ENCODE measurements at regions not wholly inside any gene's neighbourhood (a gene's known extent, or its start where the extent isn't known, plus 50 kb on each side); places are given as distances from the start of the nearest gene placed in this dataset.

GRCh38 chr20:22499515-22500166 is 84.7 kb downstream of the FOXA2 start:
- H3K27me3 ChIP-seq = peaks cover 0 to 19% (median 0%) of the 10 kb centered on the region in 4 donors
- TF ChIP-seq POLR2A (IDR thresholded peaks at IDR 0.05) = no peak
- TF ChIP-seq, protein P1, sequence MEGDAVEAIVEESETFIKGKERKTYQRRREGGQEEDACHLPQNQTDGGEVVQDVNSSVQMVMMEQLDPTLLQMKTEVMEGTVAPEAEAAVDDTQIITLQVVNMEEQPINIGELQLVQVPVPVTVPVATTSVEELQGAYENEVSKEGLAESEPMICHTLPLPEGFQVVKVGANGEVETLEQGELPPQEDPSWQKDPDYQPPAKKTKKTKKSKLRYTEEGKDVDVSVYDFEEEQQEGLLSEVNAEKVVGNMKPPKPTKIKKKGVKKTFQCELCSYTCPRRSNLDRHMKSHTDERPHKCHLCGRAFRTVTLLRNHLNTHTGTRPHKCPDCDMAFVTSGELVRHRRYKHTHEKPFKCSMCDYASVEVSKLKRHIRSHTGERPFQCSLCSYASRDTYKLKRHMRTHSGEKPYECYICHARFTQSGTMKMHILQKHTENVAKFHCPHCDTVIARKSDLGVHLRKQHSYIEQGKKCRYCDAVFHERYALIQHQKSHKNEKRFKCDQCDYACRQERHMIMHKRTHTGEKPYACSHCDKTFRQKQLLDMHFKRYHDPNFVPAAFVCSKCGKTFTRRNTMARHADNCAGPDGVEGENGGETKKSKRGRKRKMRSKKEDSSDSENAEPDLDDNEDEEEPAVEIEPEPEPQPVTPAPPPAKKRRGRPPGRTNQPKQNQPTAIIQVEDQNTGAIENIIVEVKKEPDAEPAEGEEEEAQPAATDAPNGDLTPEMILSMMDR (IDR thresholded peaks at IDR 0.05) = no peak
- H3K4me1 ChIP-seq = no peaks in the 10 kb centered on the region
- H3K27ac ChIP-seq = no peak overlapping the region
- intact Hi-C loops (cut with DNase I) = no loop called here
- no peaks in the 10 kb centered on the region for H3K9me3 ChIP-seq
- no peak overlapping the region for H3K4me3 ChIP-seq
- no peak for DNase-seq
- WGBS, 2 donors = 58% methylated on average over 9 to 10 of the region's 10 CpGs
- H3K36me3 ChIP-seq = no peaks in the 10 kb centered on the region

DNA sequence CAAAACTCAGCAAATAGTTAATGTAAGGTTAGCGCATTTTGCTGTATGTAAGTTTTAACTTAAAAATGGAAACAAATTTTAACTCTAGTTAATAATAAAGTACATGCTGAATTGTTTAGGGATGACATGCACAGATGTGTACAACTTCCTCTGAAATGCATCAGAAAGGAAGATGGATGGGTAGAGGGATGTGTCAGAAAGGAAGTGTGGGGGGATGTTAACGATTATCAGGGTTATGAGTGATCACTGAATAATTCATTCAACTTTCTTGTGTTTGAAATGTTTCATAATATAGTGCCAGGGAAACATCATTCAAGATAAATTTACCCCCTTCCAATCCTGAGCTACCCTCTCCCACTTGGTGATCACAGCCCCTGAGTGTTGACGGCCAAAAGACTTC is 87.6 kb downstream of the FOXA2 start:
- TF ChIP-seq, protein P1 (IDR thresholded peaks at IDR 0.05) = no peak
- TF ChIP-seq POLR2A (IDR thresholded peaks at IDR 0.05) = no peak
- H3K4me1 ChIP-seq = no peaks in the 10 kb centered on the region
- H3K4me3 ChIP-seq = no peak overlapping the region
- no peaks in the 10 kb centered on the region for H3K9me3 ChIP-seq
- intact Hi-C loops (cut with DNase I) = no loop called here
- WGBS, 2 donors = 63 to 67% methylated on average over 3 of the region's 3 CpGs
- DNase-seq = no peak
- H3K27ac ChIP-seq = no peak overlapping the region
- H3K27me3 ChIP-seq = peaks cover 0 to 23% (median 0%) of the 10 kb centered on the region in 4 donors
- H3K36me3 ChIP-seq = no peaks in the 10 kb centered on the region

DNA sequence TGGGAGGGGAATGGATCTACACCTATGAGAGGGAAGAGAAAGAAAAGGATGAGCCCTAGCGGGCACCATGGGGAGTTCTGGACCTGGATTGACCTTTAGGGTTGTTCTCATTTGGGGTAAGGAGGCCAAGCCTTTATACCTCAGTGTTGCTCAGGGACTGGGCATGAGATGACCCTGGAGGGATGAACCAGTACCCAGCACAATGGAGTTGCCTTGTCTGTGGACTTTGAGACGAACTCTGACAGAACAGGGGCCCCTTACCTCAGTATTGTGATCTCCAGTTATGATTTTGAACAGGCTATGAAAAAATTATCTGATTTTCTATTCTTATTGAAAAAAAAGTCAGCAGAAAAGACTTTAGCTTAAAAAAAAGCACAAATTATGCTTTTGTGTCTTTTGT is 88.6 kb downstream of the FOXA2 start:
- WGBS, 2 donors = 71 to 86% methylated on average over 2 of the region's 2 CpGs
- intact Hi-C loops (cut with DNase I) = no loop called here
- DNase-seq = no peak
- Histone ChIP-seq H3K27me3 (peaks cover 0 to 34% (median 0%) of the 10 kb centered on the region in 4 donors), H3K36me3 (no peaks in the 10 kb centered on the region), H3K4me1 (no peaks in the 10 kb centered on the region), H3K27ac (no peak overlapping the region), H3K4me3 (no peak overlapping the region), H3K9me3 (no peaks in the 10 kb centered on the region)
- TF ChIP-seq POLR2A (IDR thresholded peaks at IDR 0.05) = no peak
- TF ChIP-seq, protein P1 (IDR thresholded peaks at IDR 0.05) = no peak

DNA sequence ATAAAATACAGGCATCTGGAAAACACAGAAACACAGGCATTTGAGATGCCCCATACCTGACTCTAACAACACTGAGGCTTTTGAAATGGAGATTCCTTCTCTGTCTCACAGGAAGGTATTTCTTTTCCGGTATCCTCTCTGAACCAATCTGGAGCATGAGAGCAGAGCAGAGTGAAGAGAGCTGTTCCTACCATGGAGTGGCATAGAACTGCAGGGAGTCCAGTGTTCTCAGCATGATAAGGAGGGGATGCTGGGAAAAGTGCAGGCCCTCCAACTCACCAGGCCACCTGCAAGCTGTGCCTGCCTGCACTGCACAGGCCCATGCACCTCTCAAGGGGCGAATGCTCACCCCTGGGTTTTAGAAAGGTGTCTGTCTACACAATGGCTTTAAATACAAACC is 89.2 kb downstream of the FOXA2 start:
- DNase-seq = no peak
- 57 to 77% methylated on average over 1 to 2 of the region's 2 CpGs for WGBS, 2 donors
- intact Hi-C loops (cut with DNase I) = no loop called here

DNA sequence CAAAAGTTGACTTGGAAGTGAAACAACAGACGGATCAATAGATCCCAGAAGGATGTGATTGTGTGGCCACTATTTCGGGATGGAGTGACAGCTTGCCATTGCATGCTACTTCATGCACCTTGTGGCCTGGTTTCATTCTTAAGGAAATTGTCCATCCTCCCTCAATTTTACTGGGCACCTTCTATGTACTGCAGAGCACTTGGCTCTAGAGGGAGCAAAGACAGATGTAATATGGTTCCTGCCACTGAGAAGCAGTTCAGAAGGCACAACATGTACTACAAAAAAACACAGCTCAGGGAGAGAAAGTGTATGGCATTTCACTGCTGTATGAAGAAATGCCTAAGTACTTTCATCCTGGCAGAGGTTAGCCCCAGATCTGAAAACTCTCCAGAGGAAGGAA is 91.9 kb downstream of the FOXA2 start:
- no peak for TF ChIP-seq POLR2A (IDR thresholded peaks at IDR 0.05)
- TF ChIP-seq, protein P1 (IDR thresholded peaks at IDR 0.05) = no peak
- no peak for DNase-seq
- 61 to 87% methylated on average over 2 of the region's 2 CpGs for WGBS, 2 donors
- Histone ChIP-seq H3K4me3 (no peak overlapping the region), H3K9me3 (no peaks in the 10 kb centered on the region), H3K4me1 (no peaks in the 10 kb centered on the region), H3K27ac (no peak overlapping the region), H3K27me3 (peaks cover 0 to 47% (median 0%) of the 10 kb centered on the region in 4 donors), H3K36me3 (no peaks in the 10 kb centered on the region)
- intact Hi-C loops (cut with DNase I) = no loop called here

More for the DNA sequence above, 89.2 kb downstream of the FOXA2 start:
- no peaks in the 10 kb centered on the region for H3K4me1 ChIP-seq
- H3K9me3 ChIP-seq = no peaks in the 10 kb centered on the region
- H3K36me3 ChIP-seq = no peaks in the 10 kb centered on the region
- no peak for TF ChIP-seq POLR2A (IDR thresholded peaks at IDR 0.05)
- TF ChIP-seq, protein P1 (IDR thresholded peaks at IDR 0.05) = no peak
- no peak overlapping the region for H3K4me3 ChIP-seq
- peaks cover 0 to 37% (median 0%) of the 10 kb centered on the region in 4 donors for H3K27me3 ChIP-seq
- no peak overlapping the region for H3K27ac ChIP-seq
